ENCODE measurements at regions not wholly inside any gene's neighbourhood (a gene's known extent, or its start where the extent isn't known, plus 50 kb on each side); places are given as distances from the start of the nearest gene placed in this dataset.

DNA sequence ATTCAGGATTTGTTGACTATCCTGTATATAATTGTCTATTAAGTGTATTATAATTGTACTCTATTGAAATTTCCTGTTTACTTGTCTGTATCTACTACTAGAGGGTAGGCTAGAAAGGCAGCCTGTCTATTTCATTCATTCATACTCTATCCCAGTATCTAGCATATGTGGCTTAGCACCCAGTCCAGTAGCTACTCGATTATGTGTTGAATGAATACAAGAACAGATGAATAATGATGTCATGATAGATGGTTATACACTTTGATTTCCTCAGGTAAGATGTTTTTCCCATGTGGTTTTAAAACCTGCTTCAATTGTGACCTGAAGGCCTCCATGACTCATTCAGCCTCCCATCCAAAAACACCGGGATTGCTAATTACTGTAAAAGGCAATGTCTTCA lies 68.0 kb downstream of the IL21 start:
- TF ChIP-seq, protein P1, sequence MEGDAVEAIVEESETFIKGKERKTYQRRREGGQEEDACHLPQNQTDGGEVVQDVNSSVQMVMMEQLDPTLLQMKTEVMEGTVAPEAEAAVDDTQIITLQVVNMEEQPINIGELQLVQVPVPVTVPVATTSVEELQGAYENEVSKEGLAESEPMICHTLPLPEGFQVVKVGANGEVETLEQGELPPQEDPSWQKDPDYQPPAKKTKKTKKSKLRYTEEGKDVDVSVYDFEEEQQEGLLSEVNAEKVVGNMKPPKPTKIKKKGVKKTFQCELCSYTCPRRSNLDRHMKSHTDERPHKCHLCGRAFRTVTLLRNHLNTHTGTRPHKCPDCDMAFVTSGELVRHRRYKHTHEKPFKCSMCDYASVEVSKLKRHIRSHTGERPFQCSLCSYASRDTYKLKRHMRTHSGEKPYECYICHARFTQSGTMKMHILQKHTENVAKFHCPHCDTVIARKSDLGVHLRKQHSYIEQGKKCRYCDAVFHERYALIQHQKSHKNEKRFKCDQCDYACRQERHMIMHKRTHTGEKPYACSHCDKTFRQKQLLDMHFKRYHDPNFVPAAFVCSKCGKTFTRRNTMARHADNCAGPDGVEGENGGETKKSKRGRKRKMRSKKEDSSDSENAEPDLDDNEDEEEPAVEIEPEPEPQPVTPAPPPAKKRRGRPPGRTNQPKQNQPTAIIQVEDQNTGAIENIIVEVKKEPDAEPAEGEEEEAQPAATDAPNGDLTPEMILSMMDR (IDR thresholded peaks at IDR 0.05): no peak
- TF ChIP-seq POLR2AphosphoS5 (IDR thresholded peaks at IDR 0.05) (no peak), POLR2A (IDR thresholded peaks at IDR 0.05) (no peak)

All from breast epithelium (tissue), 3 donors.